ENCODE measurements at regions not wholly inside any gene's neighbourhood (a gene's known extent, or its start where the extent isn't known, plus 50 kb on each side); places are given as distances from the start of the nearest gene placed in this dataset.

DNA sequence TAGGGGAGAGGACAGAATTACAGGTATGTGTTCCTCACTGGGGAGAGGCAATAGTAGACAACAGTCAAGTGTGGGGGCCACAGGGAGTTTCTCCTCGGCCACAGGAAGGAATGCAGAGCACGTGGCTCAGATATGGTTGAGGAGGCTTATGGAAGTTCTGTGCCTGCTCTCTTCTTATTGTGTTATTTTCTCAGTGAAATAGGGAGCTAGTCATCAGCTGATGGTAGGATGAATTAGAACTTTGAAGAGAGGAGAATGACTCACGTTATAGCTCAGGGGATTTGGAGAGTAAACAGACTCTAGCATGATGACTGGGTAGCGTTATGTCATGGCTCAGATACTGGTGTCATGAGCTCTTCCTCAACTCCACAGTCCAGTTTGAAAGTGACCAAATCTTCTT, 308.3 kb upstream of the IGFBP3 start:
- no peak for DNase-seq (ENCODE audit: low read depth)
- TF ChIP-seq, protein P1, sequence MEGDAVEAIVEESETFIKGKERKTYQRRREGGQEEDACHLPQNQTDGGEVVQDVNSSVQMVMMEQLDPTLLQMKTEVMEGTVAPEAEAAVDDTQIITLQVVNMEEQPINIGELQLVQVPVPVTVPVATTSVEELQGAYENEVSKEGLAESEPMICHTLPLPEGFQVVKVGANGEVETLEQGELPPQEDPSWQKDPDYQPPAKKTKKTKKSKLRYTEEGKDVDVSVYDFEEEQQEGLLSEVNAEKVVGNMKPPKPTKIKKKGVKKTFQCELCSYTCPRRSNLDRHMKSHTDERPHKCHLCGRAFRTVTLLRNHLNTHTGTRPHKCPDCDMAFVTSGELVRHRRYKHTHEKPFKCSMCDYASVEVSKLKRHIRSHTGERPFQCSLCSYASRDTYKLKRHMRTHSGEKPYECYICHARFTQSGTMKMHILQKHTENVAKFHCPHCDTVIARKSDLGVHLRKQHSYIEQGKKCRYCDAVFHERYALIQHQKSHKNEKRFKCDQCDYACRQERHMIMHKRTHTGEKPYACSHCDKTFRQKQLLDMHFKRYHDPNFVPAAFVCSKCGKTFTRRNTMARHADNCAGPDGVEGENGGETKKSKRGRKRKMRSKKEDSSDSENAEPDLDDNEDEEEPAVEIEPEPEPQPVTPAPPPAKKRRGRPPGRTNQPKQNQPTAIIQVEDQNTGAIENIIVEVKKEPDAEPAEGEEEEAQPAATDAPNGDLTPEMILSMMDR (IDR thresholded peaks at IDR 0.05; ENCODE audit: low read depth, low read length, missing control alignments) = no peak
- no peak overlapping the region for H3K4me3 ChIP-seq (ENCODE audit: low read depth, low read length)

DNA sequence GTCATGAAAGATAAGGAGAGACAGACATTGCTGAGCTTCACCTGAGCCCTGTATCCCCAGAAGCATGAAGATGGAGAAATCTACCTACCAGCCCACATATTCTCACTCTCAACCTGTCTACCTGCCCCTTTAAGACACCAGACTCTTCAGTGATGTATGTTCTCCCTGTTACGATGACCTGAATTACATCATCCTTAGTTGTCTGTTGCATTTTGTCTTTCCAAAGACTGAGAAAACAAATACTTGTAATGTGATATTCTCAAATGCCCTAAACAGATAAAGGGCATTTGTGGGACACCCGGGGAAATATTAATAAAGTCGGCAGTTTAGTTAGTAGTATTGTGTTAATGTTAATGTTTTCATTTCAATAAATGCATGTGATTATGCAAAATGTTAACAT, 305.8 kb upstream of the IGFBP3 start:
- H3K4me3 ChIP-seq (ENCODE audit: low read depth, low read length) = no peak overlapping the region
- TF ChIP-seq, protein P1 (IDR thresholded peaks at IDR 0.05; ENCODE audit: low read depth, low read length, missing control alignments) = no peak
- DNase-seq (ENCODE audit: low read depth) = no peak

DNA sequence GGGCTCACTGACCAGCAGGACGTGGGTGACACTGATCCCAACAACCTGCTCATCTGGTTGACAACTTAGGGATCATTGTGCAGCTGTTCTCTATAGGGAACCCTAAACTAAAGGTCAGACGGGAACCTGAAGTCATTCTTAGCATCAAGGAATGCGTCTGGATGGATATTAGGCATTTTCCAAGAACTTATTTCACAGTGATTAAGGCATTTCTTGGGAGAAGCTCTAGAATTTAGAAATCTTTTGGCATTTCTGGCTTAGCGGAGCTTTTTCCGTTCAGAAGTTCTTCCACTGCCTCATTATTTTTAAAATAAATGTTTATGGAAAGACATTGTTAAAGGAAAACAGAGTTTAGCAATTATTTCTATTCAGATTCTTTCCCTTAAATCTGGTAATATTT, 303.3 kb upstream of the IGFBP3 start:
- TF ChIP-seq, protein P1 (IDR thresholded peaks at IDR 0.05; ENCODE audit: low read depth, low read length, missing control alignments) = no peak
- H3K4me3 ChIP-seq (ENCODE audit: low read depth, low read length) = no peak overlapping the region
- no peak for DNase-seq (ENCODE audit: low read depth)

DNA sequence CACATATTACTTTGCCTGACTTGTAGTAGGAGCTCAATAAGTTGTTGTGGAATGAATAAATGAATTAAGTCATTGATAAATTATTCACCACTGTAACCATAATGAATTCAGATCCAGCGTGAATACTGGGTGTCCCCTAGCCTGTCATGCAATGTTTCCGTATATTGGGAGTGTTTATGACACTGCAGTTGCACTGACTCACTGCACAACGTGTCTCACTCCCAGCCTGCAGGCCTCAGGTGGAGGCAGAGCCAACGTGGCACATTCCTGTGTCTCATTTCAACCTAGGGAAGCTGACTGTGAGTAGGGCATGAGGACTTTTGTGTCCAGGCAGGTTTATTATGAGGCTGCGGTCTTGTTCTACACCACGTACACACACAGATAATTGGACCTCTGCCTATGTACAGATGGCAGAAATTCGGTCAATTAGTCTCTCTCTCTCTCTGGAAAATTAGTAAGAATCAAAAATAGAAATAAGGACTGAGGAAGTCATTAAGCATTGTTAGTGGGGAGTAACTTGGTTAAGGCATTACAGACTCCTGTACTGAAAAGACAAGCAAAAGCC, 299.1 kb upstream of the IGFBP3 start:
- TF ChIP-seq, protein P1 (IDR thresholded peaks at IDR 0.05; ENCODE audit: low read depth, low read length, missing control alignments) = no peak
- DNase-seq (ENCODE audit: low read depth) = no peak
- H3K4me3 ChIP-seq (ENCODE audit: low read depth, low read length) = no peak overlapping the region

DNA sequence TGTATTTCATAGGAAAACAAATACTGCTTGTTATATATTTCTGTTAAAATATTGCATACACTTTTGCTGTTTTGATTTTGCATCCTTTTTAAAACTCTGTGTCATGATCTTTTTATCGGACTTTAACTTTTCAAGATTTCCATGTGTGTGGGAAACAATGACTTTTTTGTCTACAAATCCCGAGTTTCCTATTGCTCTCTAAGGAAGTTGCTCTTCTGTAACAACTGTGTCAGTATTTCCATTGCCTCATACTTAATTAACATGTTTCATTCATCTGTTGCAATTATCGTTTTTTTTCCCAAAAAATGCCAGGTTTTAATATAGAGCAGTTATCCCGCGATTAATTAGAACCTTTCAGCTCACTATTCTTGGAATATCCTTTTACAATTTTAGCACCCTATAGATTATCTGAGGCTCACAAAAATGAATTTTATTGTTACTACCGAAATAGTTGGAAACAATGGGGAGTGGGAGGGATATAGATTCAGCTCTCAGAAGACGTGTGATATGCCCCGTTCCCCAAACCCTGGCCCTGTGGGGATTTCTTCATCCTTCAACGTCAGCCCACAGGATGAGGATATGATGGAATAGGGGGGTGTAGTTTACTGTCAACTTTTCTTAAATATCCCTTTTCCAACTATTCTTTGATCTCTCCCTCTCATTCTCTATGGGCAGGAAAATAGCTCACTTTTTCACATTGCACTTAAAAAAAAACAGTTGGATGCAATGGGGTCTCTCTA, 297.6 kb upstream of the IGFBP3 start:
- TF ChIP-seq, protein P1 (IDR thresholded peaks at IDR 0.05; ENCODE audit: low read depth, low read length, missing control alignments) = no peak
- DNase-seq (ENCODE audit: low read depth) = no peak
- no peak overlapping the region for H3K4me3 ChIP-seq (ENCODE audit: low read depth, low read length)

DNA sequence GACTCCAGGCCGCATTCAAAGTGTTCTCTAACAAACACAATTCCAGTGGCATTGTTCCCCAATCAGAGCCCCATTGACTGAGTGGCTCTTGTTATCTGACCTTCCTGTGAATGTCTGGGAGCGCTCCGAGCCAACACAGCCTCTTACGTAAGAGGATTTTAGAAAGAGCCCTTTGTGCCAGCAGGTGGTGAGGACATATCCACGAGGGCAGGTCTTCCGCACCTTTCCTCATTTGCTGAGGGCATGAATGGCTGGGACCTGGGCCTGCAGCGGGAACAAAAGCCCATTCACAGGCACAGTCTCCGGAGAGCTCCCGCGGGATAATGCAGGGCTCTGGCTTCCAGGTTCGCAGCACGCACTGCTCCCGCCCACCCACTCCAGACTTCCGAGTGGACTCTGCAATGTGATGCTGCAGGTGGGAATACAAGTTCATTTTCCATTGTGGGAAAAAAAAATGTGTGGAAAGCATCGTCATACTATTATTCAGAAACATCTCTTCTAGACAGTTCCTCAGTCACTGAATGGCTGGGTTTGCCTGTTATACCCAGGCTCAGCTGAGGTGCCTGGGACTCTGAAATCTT, 295.0 kb upstream of the IGFBP3 start:
- DNase-seq (ENCODE audit: low read depth) = no peak
- TF ChIP-seq, protein P1 (IDR thresholded peaks at IDR 0.05; ENCODE audit: low read depth, low read length, missing control alignments) = no peak
- no peak overlapping the region for H3K4me3 ChIP-seq (ENCODE audit: low read depth, low read length)
